Iris pigment epithelial cell (primary cell): ENCODE measurements at regions not wholly inside any gene's neighbourhood (a gene's known extent, or its start where the extent isn't known, plus 50 kb on each side); places are given as distances from the start of the nearest gene placed in this dataset.

Source experiments
- DNase-seq: peaks from one replicate; pipeline ENCODE4 v3.0.0-alpha.2; 2011; ENCODE audit warnings: low read depth

GRCh38 chr11:120061036-120061760, 76.7 kb downstream of the TRIM29 start:
- peak; percentile 11 for DNase-seq

GRCh38 chr11:120060512-120060911, 77.4 kb downstream of the TRIM29 start:
- DNase-seq: no peak

GRCh38 chr11:120058931-120059330, 79.0 kb downstream of the TRIM29 start:
- DNase-seq: no peak

- peak; percentile 21 for DNase-seq
These were observed 80.0 kb downstream of the TRIM29 start for GRCh38 chr11:120057595-120058581.

- no peak for DNase-seq
These were observed 80.9 kb downstream of the TRIM29 start for GRCh38 chr11:120057028-120057330.

- DNase-seq: no peak
These were observed 81.4 kb downstream of the TRIM29 start for GRCh38 chr11:120056301-120057027.

- peak; percentile 12 for DNase-seq
These were observed 82.3 kb downstream of the TRIM29 start for GRCh38 chr11:120055646-120056045.

- no peak for DNase-seq
These were observed 83.2 kb downstream of the TRIM29 start for GRCh38 chr11:120054753-120055045.

GRCh38 chr11:120054016-120054752, 83.7 kb downstream of the TRIM29 start:
- DNase-seq: no peak

GRCh38 chr11:120052196-120052775, 85.6 kb downstream of the TRIM29 start:
- DNase-seq: no peak

- no peak for DNase-seq
These were observed 93.8 kb downstream of the TRIM29 start for GRCh38 chr11:120044011-120044675.

- no peak for DNase-seq
These were observed 94.5 kb downstream of the TRIM29 start for GRCh38 chr11:120043328-120043945.

GRCh38 chr11:120041625-120042024, 96.3 kb downstream of the TRIM29 start:
- no peak for DNase-seq

GRCh38 chr11:120040151-120040840, 97.6 kb downstream of the TRIM29 start:
- no peak for DNase-seq

- no peak for DNase-seq
These were observed 98.9 kb downstream of the TRIM29 start for GRCh38 chr11:120039039-120039438.

GRCh38 chr11:120037111-120037510, 100.8 kb downstream of the TRIM29 start:
- no peak for DNase-seq

- no peak for DNase-seq
These were observed 102.2 kb downstream of the TRIM29 start for GRCh38 chr11:120035756-120036155.

- DNase-seq: no peak
These were observed 102.9 kb downstream of the TRIM29 start for GRCh38 chr11:120034881-120035630.

GRCh38 chr11:120034176-120034875, 103.6 kb downstream of the TRIM29 start:
- DNase-seq: no peak
